GM12875 (cell line): ENCODE measurements at regions not wholly inside any gene's neighbourhood (a gene's known extent, or its start where the extent isn't known, plus 50 kb on each side); places are given as distances from the start of the nearest gene placed in this dataset.

Experiments used
- H3K4me3 ChIP-seq: one replicate; pipeline ENCODE4 v1.5.1; 2011; ENCODE audit warnings: low read depth, low read length, control low read depth
- TF ChIP-seq, protein P1 (sequence below): IDR thresholded peaks from 2 replicates; pipeline ENCODE4 v1.5.1; 2011; ENCODE audit warnings: low read depth, mild to moderate bottlenecking, control low read depth, inconsistent platforms, low read length, moderate library complexity, borderline replicate concordance; ENCODE audit not compliant: insufficient read depth

DNA sequence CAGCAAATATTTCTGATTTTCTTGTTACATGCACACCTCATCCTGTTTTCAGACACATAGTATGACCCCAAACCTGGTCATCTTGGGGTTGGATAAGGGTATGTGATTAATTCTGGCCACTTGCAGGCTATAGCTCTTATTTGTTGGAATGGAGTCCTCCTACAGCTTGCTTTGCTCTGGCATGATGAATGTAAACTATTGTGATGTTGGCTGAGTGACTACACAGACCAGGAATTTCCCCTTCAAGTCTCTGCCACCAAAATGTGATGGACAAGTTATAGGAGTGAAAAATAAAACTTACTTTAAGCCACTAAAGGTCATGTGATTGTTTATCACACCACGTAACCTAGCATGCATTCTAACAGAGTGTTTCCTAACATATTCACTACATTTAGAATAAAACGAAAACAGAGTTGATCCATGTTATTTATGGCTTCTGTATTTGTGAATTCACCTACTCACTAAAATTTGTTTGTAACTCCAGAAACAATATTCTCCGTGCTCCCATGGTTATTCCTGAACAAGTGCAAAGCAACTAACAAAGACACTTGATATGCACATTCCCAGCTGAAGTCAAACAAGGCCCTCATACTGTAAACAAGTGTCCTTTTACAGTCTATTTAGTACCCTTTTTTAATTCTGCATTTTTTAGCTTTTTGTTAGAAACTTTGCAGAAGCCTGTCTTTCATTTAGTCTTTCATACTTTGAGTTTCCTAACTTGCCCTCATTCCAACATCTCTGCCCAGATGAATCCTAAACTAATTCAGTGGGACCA, 599.2 kb upstream of the PCDH15 start:
- TF ChIP-seq, protein P1, sequence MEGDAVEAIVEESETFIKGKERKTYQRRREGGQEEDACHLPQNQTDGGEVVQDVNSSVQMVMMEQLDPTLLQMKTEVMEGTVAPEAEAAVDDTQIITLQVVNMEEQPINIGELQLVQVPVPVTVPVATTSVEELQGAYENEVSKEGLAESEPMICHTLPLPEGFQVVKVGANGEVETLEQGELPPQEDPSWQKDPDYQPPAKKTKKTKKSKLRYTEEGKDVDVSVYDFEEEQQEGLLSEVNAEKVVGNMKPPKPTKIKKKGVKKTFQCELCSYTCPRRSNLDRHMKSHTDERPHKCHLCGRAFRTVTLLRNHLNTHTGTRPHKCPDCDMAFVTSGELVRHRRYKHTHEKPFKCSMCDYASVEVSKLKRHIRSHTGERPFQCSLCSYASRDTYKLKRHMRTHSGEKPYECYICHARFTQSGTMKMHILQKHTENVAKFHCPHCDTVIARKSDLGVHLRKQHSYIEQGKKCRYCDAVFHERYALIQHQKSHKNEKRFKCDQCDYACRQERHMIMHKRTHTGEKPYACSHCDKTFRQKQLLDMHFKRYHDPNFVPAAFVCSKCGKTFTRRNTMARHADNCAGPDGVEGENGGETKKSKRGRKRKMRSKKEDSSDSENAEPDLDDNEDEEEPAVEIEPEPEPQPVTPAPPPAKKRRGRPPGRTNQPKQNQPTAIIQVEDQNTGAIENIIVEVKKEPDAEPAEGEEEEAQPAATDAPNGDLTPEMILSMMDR, result no peak
- no peak overlapping the region for H3K4me3 ChIP-seq

DNA sequence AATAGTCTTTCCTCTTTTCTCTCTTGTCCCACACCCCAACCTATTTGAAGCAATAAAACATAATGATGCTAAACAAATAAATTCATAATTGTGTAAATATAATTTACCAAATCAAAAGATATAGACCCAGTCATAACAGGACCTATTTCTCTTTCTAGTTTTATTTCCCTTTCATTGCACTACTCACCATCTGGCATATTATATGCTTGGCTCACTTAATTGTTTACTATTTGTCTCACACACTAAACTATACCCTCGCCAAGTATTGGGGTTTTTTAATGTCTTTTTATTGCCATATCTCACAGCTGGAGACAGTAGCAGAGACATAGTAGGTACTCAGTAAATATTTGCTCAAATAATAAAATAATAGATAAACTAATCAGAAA, 597.5 kb upstream of the PCDH15 start:
- TF ChIP-seq, protein P1, result no peak
- no peak overlapping the region for H3K4me3 ChIP-seq

DNA sequence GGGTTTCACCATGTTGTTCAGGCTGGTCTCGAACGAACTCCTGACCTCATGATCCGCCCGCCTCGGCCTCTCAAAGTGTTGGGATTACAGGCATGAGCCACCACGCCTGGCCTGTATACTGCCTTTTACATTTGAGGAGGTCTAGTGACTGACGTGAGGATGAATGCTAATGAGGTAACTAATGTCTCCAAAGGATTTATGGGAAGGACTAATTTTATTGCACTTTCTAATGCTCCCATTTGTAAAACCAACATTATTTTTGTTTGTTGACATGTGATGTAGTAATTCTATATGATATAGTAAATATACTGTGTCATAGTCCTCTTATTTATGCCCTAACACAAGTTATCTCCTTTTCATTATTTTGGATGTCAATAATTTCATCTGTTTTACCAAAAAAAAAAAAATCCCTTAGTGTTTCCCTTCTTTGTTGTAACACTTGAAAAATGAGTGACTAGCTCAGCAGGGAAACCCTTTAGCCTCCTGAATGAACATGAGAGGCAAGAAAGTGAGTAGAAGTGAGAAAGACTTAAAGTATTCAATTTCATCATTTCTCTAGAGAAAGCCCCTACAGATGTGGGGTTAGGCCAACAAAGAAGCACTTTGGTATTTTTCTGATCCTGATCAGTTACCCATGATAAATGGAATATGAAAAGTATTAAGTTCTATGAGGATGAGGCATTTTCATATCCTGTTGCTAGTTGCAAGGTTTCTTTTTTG, 596.9 kb upstream of the PCDH15 start:
- H3K4me3 ChIP-seq, result no peak overlapping the region
- TF ChIP-seq, protein P1, result no peak

DNA sequence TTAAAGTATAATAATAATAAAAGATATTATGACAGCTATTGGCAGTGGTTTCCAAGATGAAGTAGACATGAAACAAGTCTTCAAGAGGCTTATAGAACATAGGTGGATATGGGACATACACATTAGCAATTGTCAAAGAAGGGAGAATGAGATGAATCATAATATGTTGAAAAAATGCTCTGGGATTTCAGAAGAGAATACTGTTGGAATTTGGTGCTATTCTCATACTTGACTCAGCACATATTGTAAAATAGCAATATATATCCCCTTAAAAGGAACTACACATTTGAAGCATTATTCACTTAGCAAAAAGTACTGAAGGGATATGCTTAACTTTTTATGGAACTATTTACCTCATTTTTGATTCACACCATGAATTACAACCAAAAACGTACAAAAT, 577.2 kb upstream of the PCDH15 start:
- no peak overlapping the region for H3K4me3 ChIP-seq
- TF ChIP-seq, protein P1, result no peak

DNA sequence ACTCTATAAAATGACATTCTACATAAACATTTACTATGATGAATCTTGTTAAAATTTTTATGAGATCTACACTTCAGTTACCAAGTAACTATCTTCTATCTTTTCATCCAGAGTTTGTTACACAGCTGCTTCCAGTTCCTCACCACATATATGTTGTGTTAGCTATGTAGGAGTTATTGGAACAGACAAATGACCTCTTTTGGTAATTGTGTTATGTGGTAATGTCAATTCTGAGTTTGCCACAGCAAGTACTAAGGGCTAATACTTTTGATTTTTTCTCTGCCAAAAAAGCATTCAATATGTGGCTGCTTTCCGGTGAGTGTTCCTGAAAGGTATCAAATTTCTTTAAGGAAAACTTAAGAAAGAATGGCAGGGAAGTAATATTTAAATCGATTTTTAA, 573.9 kb upstream of the PCDH15 start:
- TF ChIP-seq, protein P1, result no peak
- H3K4me3 ChIP-seq, result no peak overlapping the region

DNA sequence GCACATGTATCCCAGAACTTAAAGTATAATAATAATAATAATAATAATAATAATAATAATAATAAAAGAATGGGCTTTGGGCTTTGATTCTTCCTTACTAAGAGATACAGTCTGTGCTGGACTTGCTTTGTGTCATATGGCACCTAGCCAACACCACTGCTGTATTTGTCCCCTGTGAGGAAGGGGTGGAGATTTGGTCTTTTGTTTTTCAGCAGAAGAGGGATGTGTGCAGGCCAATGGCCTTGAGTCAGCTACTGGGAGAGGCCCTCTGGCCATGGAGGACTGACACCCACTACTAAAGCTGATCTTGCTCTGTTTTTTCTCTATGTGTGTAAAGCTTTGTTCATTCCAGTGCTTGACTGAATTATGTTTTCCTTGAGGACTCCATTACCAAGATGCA, 573.0 kb upstream of the PCDH15 start:
- no peak overlapping the region for H3K4me3 ChIP-seq

More for the DNA sequence above, 573.0 kb upstream of the PCDH15 start:
- TF ChIP-seq, protein P1, result no peak
